Anterior cingulate cortex (tissue), 58 donors: ENCODE measurements at regions not wholly inside any gene's neighbourhood (a gene's known extent, or its start where the extent isn't known, plus 50 kb on each side); places are given as distances from the start of the nearest gene placed in this dataset.
"Not testable (repeated sequence)": the region's sequence is repeated elsewhere in the genome, so short reads cannot be mapped to it uniquely, and the experiment has no call there.

ENCODE experiments used
- DNase-seq, 58 donors: peaks; one replicate each; lab custom pipeline; 2025; lab: John Stamatoyannopoulos, UW

GRCh38 chr7:17109020-17109419 is 189.4 kb upstream of the AHR start:
- no peak for DNase-seq

DNA sequence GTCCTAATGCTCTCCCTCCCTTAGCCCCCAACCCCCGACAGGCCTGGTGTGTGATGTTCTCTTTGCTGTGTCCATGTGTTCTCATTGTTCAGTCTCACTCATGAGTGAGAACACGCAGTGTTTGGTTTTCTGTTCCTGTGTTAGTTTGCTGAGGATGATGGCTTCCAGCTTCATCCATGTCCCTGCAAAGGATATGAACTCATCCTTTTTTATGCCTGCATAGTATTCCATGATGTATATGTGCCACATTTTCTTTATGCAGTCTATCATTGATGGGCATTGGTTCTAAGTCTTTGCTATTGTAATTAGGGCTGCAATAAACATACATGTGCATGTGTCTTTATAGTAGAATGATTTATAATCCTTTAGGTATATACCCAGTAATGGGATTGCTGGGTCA is 184.7 kb upstream of the AHR start:
- not testable (repeated sequence) for DNase-seq

DNA sequence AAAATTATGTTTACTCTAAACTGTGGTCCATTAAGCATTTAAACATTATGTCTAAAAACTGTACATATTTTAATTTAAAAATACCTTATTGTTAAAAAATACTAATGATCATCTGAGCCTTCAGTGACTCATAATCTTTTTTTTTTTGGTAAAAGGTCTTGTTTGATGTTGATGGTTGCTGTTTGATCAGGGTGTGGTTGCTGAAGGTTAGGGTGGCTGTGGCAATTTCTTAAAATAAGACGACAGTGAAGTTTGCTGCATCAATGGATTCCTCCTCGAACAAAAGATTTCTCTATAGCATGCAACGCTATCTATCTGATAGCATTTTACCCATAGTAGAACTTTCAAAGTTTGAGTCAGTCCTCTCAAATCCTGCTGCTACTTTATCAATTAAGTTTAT is 180.0 kb upstream of the AHR start:
- no peak for DNase-seq

- DNase-seq = no peak
Observed at GRCh38 chr7:17120756-17121155, 177.7 kb upstream of the AHR start.

GRCh38 chr7:17121671-17122070 is 176.8 kb upstream of the AHR start:
- DNase-seq = no peak

GRCh38 chr7:17123020-17123419 is 175.4 kb upstream of the AHR start:
- peak in 1 of 58 donors; percentile 24 for DNase-seq

DNA sequence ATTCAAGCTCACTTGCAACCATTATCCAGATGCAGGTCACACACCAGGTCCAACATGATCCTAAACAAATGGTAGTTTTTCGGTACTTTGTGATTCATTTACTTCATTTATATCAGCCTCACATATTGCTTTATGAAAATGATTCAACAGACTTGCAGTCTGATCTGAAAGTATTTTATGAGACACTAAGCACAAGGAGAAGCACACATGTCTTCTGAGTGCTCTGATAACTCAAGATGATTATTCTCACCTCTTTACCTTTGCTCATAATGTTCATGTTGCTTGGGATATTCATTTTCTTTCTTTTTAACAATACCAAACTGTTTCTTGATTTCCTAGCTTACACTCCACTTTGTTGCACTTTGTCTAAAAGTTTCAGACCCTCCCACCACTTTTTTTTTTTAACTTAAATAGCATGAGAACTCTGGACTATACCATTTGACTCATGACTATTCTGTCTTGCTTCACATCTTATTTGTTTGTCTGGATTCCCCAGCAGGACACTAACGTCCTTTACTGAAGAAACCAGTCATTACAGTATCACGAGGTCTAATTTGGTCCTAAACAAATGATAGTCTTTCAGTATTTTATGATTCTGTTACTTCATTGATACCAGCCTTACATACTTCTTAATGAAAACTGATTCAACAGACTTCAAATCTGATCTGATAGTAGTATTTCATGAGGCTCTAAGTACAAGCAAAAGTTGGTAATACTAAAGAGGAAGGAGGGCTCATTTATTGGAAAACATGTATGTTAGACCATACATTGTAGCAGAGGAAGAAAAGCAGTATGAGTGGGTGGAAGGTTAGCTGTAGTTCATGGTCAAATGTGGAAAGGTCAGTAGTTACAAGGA is 171.8 kb upstream of the AHR start:
- DNase-seq = no peak

GRCh38 chr7:17129218-17129617 is 169.2 kb upstream of the AHR start:
- no peak for DNase-seq

DNA sequence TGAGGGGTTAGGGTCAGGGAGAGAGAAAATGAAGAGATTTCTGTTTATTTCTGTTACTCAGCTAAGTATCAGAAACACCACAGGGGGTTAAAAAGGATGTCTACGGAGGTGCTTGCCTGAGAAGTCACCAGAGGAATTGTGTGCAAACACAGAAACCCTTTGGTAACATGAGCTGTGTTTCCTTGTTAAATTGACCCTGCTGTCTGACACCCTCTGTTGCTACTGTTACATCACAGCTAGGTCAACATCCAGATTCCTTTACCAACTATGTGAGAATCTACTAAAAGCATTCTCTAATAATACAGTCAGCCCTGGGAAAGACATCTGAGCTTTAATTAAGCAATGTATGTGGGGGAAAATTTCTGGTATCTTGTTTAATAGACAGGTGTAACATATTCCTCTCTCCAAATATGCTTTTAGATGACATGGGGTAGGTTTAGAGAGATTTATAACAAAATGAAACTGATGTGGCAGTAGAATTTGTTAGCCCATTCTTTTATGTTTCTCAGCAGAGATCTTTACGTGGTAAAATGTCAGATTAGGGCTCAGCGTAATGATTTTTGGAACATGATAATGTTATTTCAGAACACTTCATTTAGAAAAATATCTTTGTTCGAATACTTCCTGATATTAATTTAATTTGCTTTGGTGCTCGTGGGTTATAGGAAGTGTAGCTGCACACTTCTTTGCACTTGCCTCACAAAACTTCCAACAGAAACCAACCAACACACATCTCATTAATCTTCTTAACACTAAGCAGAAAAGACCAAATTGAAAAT is 168.0 kb upstream of the AHR start:
- no peak for DNase-seq

DNA sequence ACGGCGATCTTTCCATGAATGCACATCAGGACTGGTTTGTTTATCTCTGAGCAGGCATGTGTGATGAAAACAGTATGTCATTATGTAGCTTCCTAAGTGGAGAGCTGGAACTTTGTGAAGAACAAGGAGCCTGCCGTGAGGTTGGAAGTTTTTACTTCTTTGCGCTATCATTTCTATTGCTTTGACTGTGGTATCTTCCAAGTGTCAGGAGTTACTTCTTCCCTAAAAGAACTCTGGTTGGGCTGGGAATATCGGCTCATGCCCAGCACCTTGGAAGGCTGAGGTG is 167.4 kb upstream of the AHR start:
- no peak for DNase-seq

GRCh38 chr7:17131983-17132655 is 166.3 kb upstream of the AHR start:
- no peak for DNase-seq

DNA sequence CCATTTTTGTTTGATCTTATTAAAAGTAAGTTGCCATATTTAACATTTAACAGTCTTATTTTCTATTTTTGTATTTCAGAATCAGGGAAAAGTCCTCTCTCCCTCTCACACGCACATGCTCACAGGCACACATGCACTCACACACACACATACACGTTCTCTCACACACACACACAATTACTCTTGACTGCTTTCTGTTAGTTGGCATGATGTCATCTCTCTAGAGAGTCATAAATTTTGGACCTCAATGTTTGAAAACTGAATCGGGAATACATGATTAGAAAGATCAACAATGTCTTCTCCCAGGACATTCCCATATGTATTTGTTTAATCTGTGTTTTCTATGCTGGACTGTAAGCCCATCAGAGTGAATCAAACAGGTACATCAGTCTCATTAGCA is 165.7 kb upstream of the AHR start:
- no peak for DNase-seq

GRCh38 chr7:17133977-17134376 is 164.5 kb upstream of the AHR start:
- DNase-seq = no peak

DNA sequence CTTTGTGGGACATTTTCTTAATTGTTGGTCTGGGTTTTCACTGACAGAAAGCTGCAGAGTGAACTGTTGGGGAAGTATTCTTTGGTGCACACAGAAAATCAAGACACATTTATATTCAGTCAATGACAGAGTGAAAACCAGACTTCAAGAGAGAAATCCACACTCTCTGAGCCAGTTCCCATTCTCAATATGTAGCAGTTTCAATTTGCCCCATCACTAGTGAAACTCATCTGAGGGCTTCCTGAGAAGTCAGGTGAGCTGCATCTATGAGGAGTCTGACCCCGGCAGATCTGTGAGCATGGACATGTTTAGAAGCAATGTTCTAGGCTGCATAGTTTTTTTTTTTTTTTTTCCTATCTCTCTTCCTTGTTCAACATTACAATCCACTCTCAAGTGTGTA is 163.7 kb upstream of the AHR start:
- DNase-seq = no peak

DNA sequence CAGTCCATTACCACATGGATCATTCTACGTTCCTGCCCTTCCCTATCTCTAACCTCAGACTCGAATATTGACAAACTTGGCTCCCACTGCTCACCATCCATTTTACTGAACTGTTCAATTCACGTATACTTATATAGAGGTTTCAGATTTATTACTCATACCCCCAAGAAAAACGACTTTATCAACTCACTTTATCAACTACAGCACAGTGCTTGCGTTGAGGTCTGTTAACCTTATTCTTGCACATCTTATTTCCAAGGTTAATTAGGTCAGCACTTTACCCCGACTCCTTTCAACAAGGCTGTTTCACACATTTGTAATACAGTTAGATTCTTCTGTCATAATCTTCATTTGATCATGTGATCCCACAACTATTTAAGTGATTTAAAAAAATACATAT is 162.3 kb upstream of the AHR start:
- no peak for DNase-seq

DNA sequence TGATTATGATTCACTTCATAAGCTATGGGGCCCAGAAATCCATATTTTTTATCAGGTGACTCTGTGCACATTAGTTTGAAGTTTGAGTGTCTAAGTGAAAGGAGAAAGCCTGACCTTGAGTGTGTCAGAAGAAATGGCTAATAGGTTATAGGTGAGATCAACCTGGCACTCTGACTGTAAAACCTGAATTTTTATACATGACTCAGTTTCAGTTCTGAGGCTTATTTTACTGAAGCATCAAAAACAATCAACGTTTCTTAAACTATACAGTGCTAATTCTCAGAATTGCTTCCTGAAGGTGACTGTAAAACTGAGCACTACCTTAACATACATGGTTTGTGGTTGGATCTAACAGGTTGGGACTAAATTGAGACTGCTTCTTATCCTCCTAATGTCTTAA is 159.4 kb upstream of the AHR start:
- no peak for DNase-seq

- DNase-seq = no peak
Observed at GRCh38 chr7:17140406-17140805, 158.0 kb upstream of the AHR start.

DNA sequence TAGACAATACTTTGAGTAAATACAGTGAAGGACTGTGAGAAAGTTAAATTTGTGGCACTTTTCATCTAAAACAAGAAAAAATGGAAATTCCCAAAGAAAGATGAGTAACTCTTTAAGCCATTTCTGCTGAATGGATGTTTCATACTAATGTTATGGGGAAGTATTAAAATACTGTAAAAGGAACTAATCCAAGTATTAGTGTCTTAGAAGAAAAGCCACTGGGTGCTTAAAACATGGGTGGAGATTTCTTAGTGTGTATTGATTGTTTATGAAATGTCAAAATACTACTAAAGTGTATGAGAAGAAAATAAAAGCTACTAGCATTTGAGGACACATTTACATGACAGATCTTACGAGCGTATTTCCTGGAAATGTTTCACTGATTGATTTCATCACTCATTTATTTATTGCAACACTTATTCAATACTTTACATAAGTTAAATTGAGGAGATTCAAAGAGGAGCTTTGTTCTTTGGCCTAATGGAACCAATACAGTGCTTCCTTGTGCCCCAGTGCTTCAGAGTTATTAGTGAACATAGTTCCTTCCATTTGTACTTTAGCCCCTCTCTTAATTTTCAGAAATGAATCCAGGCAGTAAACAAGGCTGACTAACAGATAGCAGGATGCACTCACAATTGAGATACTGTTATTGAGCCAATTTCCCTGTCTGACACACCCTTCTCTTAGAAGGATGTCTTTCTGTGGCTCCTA is 155.5 kb upstream of the AHR start:
- DNase-seq = no peak

- DNase-seq = no peak
Observed at GRCh38 chr7:17144322-17144721, 154.1 kb upstream of the AHR start.

DNA sequence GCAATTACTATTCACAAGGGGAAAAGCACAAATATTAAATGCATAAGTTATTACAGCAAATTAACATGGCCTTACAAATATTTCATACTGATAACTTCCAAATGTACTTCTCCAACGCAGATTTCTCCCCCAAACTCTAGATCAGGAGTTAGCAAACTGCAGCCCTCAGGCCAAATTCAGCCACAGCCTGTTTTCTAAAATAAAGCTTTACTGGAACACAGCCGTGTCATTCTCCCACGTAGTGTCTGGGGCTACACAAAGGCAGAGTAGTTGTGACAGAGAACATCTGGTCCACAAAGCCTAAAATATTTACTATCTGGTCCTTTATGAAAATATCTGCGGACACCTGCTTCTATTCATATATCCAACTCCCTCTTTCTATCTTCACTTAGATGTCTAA is 151.8 kb upstream of the AHR start:
- no peak for DNase-seq

DNA sequence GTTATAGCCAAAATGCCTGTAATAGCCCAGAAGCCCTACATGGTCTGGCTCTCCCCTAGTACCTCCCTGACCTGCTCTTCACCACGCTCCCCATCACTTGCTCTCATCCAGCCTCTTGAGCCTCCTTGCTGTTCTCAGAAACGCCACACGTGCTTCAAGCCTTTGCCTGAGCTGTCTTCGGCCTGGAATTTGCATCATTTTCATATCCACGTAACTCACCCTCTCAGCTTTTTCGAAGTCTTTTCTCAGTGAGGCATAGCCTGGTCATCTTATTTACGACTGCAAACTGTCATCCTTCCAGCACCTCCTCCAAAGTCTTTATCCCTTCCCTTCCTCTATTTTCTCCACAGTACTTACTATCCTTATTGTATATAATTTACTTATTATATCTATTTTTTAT is 151.0 kb upstream of the AHR start:
- DNase-seq = no peak
